ENCODE measurements at regions not wholly inside any gene's neighbourhood (a gene's known extent, or its start where the extent isn't known, plus 50 kb on each side); places are given as distances from the start of the nearest gene placed in this dataset.

GRCh38 chr9:82547995-82548394 lies 514.9 kb downstream of the RASEF start:
- TF ChIP-seq RAD21 (conservative IDR thresholded peaks at IDR 0.05) (no peak), CTCF (IDR thresholded peaks at IDR 0.05; ENCODE audit: poor library complexity, severe bottlenecking) (no peak), REST (IDR thresholded peaks at IDR 0.05; ENCODE audit: borderline replicate concordance) (no peak), EZH2 (IDR thresholded peaks at IDR 0.05; ENCODE audit: borderline replicate concordance, insufficient read depth, low read length, poor library complexity, severe bottlenecking) (no peak), EP300 (conservative IDR thresholded peaks at IDR 0.05; ENCODE audit: poor library complexity, severe bottlenecking) (no peak), TAF1 (IDR thresholded peaks at IDR 0.05; ENCODE audit: low read depth) (no peak), POLR2AphosphoS5 (IDR thresholded peaks at IDR 0.05) (no peak), MXI1 (conservative IDR thresholded peaks at IDR 0.05; ENCODE audit: poor library complexity, severe bottlenecking) (no peak)
